ENCODE measurements at regions not wholly inside any gene's neighbourhood (a gene's known extent, or its start where the extent isn't known, plus 50 kb on each side); places are given as distances from the start of the nearest gene placed in this dataset.
"Not testable (repeated sequence)": the region's sequence is repeated elsewhere in the genome, so short reads cannot be mapped to it uniquely, and the experiment has no call there.

- H3K4me3 ChIP-seq (ENCODE audit: low read depth, low read length), result not testable (repeated sequence)
These were observed 68.1 kb upstream of the LIFR start for GRCh38 chr5:38624541-38624940.

GRCh38 chr5:38631376-38631775, 74.9 kb upstream of the LIFR start:
- not testable (repeated sequence) for H3K9me3 ChIP-seq (ENCODE audit: control insufficient read depth, insufficient read depth, low read length); H3K4me3 ChIP-seq (ENCODE audit: low read depth, low read length); H3K36me3 ChIP-seq (ENCODE audit: control insufficient read depth, insufficient read depth, low read length); H3K4me1 ChIP-seq (ENCODE audit: control insufficient read depth, insufficient read depth, low read length); H3K9ac ChIP-seq (ENCODE audit: low read depth, low read length); H3K27me3 ChIP-seq (ENCODE audit: control insufficient read depth, insufficient read depth, low read length)

More at GRCh38 chr5:38624541-38624940, 68.1 kb upstream of the LIFR start:
- not testable (repeated sequence) for H3K27me3 ChIP-seq (ENCODE audit: control insufficient read depth, insufficient read depth, low read length); H3K4me1 ChIP-seq (ENCODE audit: control insufficient read depth, insufficient read depth, low read length); H3K9me3 ChIP-seq (ENCODE audit: control insufficient read depth, insufficient read depth, low read length); H3K36me3 ChIP-seq (ENCODE audit: control insufficient read depth, insufficient read depth, low read length); H3K9ac ChIP-seq (ENCODE audit: low read depth, low read length)

DNA sequence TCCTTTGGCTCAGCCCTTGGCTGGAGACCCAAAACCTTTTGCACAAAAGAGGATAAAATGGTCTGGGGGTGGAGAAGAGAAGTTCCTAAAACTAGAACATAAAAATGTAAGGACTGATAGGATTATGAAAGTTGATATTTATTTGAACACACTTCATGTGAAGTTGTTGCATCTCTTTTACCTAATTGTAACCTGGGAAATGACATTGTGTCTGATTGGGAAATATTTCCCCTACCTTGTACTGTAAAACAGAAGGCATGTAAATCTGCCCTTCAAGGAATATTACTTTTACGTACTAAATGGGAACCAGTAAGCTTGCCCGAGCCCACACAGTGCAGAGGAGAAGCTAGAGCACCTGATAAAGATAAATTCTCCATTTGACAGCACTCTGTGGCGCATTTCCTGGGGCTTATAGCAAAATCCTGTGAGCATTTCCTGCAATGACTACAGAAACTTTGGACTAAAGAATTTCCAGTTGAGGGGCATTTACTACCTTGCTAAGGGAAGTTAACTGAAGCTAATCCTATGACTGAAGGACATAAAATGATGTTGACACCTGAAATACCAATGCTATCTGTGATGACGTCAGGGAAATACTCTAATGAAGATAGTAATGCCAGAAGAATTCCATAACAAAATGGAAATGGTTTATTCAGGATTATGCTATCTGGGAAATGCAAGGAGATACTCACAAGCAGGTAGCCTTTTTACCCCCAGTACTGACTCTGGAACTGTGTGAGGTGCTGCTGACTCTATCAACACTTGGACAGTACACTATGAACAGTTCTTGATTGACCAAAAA, 78.3 kb upstream of the LIFR start:
- Histone ChIP-seq H3K9ac (ENCODE audit: low read depth, low read length) (no peak overlapping the region), H3K36me3 (ENCODE audit: control insufficient read depth, insufficient read depth, low read length) (no peaks in the 10 kb centered on the region), H3K27me3 (ENCODE audit: control insufficient read depth, insufficient read depth, low read length) (no peaks in the 10 kb centered on the region), H3K4me3 (ENCODE audit: low read depth, low read length) (no peak overlapping the region), H3K9me3 (ENCODE audit: control insufficient read depth, insufficient read depth, low read length) (peaks cover 5% of the 10 kb centered on the region), H3K4me1 (ENCODE audit: control insufficient read depth, insufficient read depth, low read length) (no peaks in the 10 kb centered on the region)

- no peaks in the 10 kb centered on the region for H3K27me3 ChIP-seq (ENCODE audit: control insufficient read depth, insufficient read depth, low read length)
- no peak overlapping the region for H3K4me3 ChIP-seq (ENCODE audit: low read depth, low read length)
- H3K9ac ChIP-seq (ENCODE audit: low read depth, low read length), result no peak overlapping the region
- H3K9me3 ChIP-seq (ENCODE audit: control insufficient read depth, insufficient read depth, low read length), result peaks cover 5% of the 10 kb centered on the region
- no peaks in the 10 kb centered on the region for H3K36me3 ChIP-seq (ENCODE audit: control insufficient read depth, insufficient read depth, low read length)
- no peaks in the 10 kb centered on the region for H3K4me1 ChIP-seq (ENCODE audit: control insufficient read depth, insufficient read depth, low read length)
These were observed 80.2 kb upstream of the LIFR start for GRCh38 chr5:38636626-38637025.

- no peak overlapping the region for H3K9ac ChIP-seq (ENCODE audit: low read depth, low read length)
These were observed 82.2 kb upstream of the LIFR start for GRCh38 chr5:38638656-38639055.

DNA sequence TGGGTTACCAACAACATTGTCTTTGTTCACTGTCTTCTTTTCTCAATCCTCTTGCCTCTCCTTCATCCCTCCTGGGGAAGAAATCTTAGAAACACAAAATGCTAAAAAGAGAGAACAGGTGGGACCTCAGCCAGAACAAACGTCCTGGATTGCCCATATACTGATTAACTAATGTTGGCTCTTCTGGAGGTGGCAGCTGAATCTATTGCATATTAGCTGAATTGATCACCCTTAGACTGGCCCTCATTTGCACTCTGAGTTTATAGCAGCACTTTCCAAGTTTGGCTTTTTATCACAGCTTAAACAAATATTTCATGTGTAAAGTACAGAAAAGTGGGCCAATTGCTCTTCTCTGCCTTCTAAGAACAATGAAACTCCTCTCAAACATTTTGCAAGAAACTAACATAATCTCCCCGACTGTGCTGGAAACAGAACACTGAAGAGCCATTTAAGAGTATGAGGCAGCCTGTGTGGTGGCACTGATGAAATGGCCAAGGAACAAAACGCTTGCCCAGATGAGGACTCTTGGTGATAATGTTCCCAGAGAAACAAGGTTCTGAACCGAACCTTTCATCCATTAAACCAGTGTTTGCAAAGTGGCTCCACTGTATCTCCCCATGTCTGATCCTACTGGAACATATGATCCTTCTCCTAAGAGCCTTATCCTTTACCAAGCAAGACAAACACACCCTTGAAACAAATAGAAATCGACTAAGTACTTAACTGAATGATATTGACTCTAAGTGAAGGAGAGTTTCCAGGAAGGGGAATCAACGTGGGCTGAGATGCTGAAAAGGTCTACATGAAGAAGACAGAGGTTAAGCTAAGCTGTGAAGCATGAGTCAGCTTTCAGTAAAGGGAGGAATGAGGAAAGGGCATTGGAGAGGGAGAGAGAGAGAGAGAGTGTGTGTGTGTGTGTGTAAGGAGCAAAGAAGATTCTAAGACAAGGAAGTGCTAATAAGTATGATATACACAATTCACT, 83.2 kb upstream of the LIFR start:
- no peaks in the 10 kb centered on the region for H3K4me1 ChIP-seq (ENCODE audit: control insufficient read depth, insufficient read depth, low read length)
- H3K4me3 ChIP-seq (ENCODE audit: low read depth, low read length), result no peak overlapping the region
- H3K9me3 ChIP-seq (ENCODE audit: control insufficient read depth, insufficient read depth, low read length), result no peaks in the 10 kb centered on the region
- no peaks in the 10 kb centered on the region for H3K36me3 ChIP-seq (ENCODE audit: control insufficient read depth, insufficient read depth, low read length)
- H3K27me3 ChIP-seq (ENCODE audit: control insufficient read depth, insufficient read depth, low read length), result no peaks in the 10 kb centered on the region
- no peak overlapping the region for H3K9ac ChIP-seq (ENCODE audit: low read depth, low read length)

More at GRCh38 chr5:38638656-38639055, 82.2 kb upstream of the LIFR start:
- H3K9me3 ChIP-seq (ENCODE audit: control insufficient read depth, insufficient read depth, low read length), result no peaks in the 10 kb centered on the region
- H3K27me3 ChIP-seq (ENCODE audit: control insufficient read depth, insufficient read depth, low read length), result no peaks in the 10 kb centered on the region
- no peaks in the 10 kb centered on the region for H3K4me1 ChIP-seq (ENCODE audit: control insufficient read depth, insufficient read depth, low read length)
- H3K4me3 ChIP-seq (ENCODE audit: low read depth, low read length), result no peak overlapping the region
- no peaks in the 10 kb centered on the region for H3K36me3 ChIP-seq (ENCODE audit: control insufficient read depth, insufficient read depth, low read length)

GRCh38 chr5:38641003-38641402, 84.6 kb upstream of the LIFR start:
- H3K27me3 ChIP-seq (ENCODE audit: control insufficient read depth, insufficient read depth, low read length), result no peaks in the 10 kb centered on the region
- no peaks in the 10 kb centered on the region for H3K4me1 ChIP-seq (ENCODE audit: control insufficient read depth, insufficient read depth, low read length)
- H3K9ac ChIP-seq (ENCODE audit: low read depth, low read length), result no peak overlapping the region
- no peak overlapping the region for H3K4me3 ChIP-seq (ENCODE audit: low read depth, low read length)
- no peaks in the 10 kb centered on the region for H3K9me3 ChIP-seq (ENCODE audit: control insufficient read depth, insufficient read depth, low read length)
- no peaks in the 10 kb centered on the region for H3K36me3 ChIP-seq (ENCODE audit: control insufficient read depth, insufficient read depth, low read length)

DNA sequence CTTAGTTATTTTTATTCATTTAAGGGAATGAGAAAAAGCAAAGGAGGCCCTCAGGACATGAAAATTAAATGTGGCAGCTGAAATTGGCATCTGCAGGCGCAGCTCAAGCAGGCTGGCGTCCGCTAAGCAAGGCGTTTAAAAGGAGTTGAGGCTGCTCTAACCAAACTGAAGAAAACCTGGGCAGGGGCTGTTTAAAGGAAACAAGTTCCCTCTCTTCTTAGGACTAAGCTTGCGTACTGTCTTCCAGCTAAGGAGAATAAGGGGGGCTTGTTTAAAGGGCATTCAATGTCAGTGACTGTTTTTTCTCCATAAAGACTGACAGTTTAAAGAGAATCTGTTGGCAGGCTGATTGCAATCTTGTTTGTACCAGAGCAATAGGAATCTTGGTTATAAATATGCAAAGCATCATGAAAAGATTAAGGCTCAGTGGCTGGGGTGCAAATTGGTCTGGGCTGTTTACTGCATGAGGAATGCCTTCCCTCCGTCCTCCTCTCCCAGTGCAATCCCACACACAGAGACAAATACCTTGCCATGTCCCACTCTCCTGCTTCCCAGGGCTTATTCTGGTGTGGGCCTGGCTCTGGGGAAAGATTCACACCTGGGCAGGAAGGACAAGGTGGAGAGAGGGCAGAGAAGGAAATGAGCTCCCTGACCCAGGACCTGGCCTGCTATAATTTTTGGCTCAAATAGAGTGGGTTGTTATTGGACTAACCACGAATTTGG, 85.9 kb upstream of the LIFR start:
- Histone ChIP-seq H3K9ac (ENCODE audit: low read depth, low read length) (no peak overlapping the region), H3K36me3 (ENCODE audit: control insufficient read depth, insufficient read depth, low read length) (no peaks in the 10 kb centered on the region), H3K27me3 (ENCODE audit: control insufficient read depth, insufficient read depth, low read length) (no peaks in the 10 kb centered on the region), H3K4me3 (ENCODE audit: low read depth, low read length) (no peak overlapping the region), H3K9me3 (ENCODE audit: control insufficient read depth, insufficient read depth, low read length) (no peaks in the 10 kb centered on the region), H3K4me1 (ENCODE audit: control insufficient read depth, insufficient read depth, low read length) (no peaks in the 10 kb centered on the region)

DNA sequence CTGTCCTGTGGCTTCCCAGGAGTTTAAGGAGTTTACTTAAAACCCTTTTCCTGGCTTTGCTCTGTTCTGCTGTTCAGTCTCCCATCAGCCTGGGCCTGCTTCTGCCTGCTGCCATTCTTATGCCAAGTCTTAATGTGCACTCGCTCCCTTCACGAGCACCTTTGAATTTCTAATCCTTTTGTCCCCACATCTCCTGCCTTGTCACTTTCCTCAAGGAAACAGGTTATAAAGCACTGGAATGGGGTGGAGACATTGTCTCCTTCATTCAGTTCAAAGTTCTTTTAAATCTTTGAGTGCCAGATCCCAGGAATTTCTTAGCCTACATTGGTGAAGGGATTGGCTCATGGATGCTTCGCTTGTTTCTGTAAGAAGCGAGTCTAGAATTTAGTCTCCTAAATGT, 87.2 kb upstream of the LIFR start:
- no peak overlapping the region for H3K9ac ChIP-seq (ENCODE audit: low read depth, low read length)
- H3K9me3 ChIP-seq (ENCODE audit: control insufficient read depth, insufficient read depth, low read length), result no peaks in the 10 kb centered on the region
- H3K27me3 ChIP-seq (ENCODE audit: control insufficient read depth, insufficient read depth, low read length), result no peaks in the 10 kb centered on the region
- H3K4me3 ChIP-seq (ENCODE audit: low read depth, low read length), result no peak overlapping the region
- no peaks in the 10 kb centered on the region for H3K4me1 ChIP-seq (ENCODE audit: control insufficient read depth, insufficient read depth, low read length)
- no peaks in the 10 kb centered on the region for H3K36me3 ChIP-seq (ENCODE audit: control insufficient read depth, insufficient read depth, low read length)

DNA sequence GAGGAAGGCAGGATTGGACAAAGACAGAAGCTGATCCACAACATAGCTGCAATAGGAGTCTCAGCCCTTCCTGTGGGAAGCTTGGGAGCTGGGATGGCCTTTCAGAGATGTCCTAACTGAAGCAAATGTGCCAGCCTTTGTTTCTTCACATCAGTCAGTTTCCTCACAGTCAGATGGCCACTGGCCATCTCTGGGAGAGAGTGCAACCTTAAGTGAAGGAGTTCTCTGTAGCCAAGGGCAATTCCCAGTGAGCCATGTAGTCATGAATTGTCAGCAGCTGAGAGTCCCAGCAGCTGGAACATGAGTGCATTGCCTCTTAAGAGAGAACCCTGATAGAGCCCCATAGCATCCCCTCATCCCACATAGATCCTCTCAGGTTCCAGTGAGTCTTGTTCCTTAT, 89.1 kb upstream of the LIFR start:
- Histone ChIP-seq H3K27me3 (ENCODE audit: control insufficient read depth, insufficient read depth, low read length) (no peaks in the 10 kb centered on the region), H3K4me1 (ENCODE audit: control insufficient read depth, insufficient read depth, low read length) (no peaks in the 10 kb centered on the region), H3K9ac (ENCODE audit: low read depth, low read length) (no peak overlapping the region)

GRCh38 chr5:38648703-38649291, 92.4 kb upstream of the LIFR start:
- no peaks in the 10 kb centered on the region for H3K4me1 ChIP-seq (ENCODE audit: control insufficient read depth, insufficient read depth, low read length)
- no peak overlapping the region for H3K9ac ChIP-seq (ENCODE audit: low read depth, low read length)
- no peaks in the 10 kb centered on the region for H3K9me3 ChIP-seq (ENCODE audit: control insufficient read depth, insufficient read depth, low read length)
- no peaks in the 10 kb centered on the region for H3K27me3 ChIP-seq (ENCODE audit: control insufficient read depth, insufficient read depth, low read length)
- no peaks in the 10 kb centered on the region for H3K36me3 ChIP-seq (ENCODE audit: control insufficient read depth, insufficient read depth, low read length)
- H3K4me3 ChIP-seq (ENCODE audit: low read depth, low read length), result no peak overlapping the region

More for the DNA sequence above, 89.1 kb upstream of the LIFR start:
- Histone ChIP-seq H3K36me3 (ENCODE audit: control insufficient read depth, insufficient read depth, low read length) (no peaks in the 10 kb centered on the region), H3K4me3 (ENCODE audit: low read depth, low read length) (no peak overlapping the region), H3K9me3 (ENCODE audit: control insufficient read depth, insufficient read depth, low read length) (no peaks in the 10 kb centered on the region)

Data from iPS-15b (cell line).